Fibroblast of lung (primary cell): ENCODE measurements at regions not wholly inside any gene's neighbourhood (a gene's known extent, or its start where the extent isn't known, plus 50 kb on each side); places are given as distances from the start of the nearest gene placed in this dataset.

ENCODE experiments used
- DNase-seq, 2 donors: peaks; one replicate each; pipeline versions ENCODE4 v3.0.0 to v3.0.0-alpha.2; 2010; ENCODE audit warnings: low read depth in 2 of 2
- H2AFZ ChIP-seq: 2 replicates; pipeline ENCODE4 v1.5.1; 2012; ENCODE audit warnings: low read length, control low read depth, inconsistent platforms
- H3K27ac ChIP-seq: 2 replicates; pipeline ENCODE4 v1.5.1; 2011; ENCODE audit warnings: low read length, control low read depth; ENCODE audit not compliant: insufficient read depth
- H3K27me3 ChIP-seq: 2 replicates; pipeline ENCODE4 v1.5.1; 2011; ENCODE audit warnings: mild to moderate bottlenecking, low read length; ENCODE audit not compliant: control insufficient read depth, insufficient read depth
- H3K36me3 ChIP-seq: 2 replicates; pipeline ENCODE4 v1.5.1; 2011; ENCODE audit warnings: low read length; ENCODE audit not compliant: control insufficient read depth, insufficient read depth
- H3K4me1 ChIP-seq: 2 replicates; pipeline ENCODE4 v1.5.1; 2011; ENCODE audit warnings: low read length; ENCODE audit not compliant: control insufficient read depth, insufficient read depth; ENCODE audit errors: extremely low read depth
- H3K4me2 ChIP-seq: 2 replicates; pipeline ENCODE4 v1.5.1; 2011; ENCODE audit warnings: low read length, control low read depth; ENCODE audit not compliant: insufficient read depth; ENCODE audit errors: extremely low read depth
- H3K4me3 ChIP-seq, 4 experiments: fragments of 200-600 bp in 1 of 4; sonication (generic) in 1 of 4; replicated peaks in 1 of 4; 2 replicates each; pipeline ENCODE4 v1.5.1; 2011 to 2016; ENCODE audit warnings: low read length in 4 of 4, low read depth in 3 of 4, mild to moderate bottlenecking in 3 of 4, control low read depth in 2 of 4, inconsistent platforms in 1 of 4, mixed read lengths in 1 of 4; ENCODE audit not compliant: insufficient read depth in 1 of 4; ENCODE audit errors: control extremely low read depth in 1 of 4
- H3K79me2 ChIP-seq: 2 replicates; pipeline ENCODE4 v1.5.1; 2012; ENCODE audit warnings: mild to moderate bottlenecking, low read length, inconsistent platforms; ENCODE audit not compliant: control insufficient read depth, insufficient read depth
- H3K9ac ChIP-seq: 2 replicates; pipeline ENCODE4 v1.5.1; 2011; ENCODE audit warnings: mild to moderate bottlenecking, low read length, control low read depth; ENCODE audit not compliant: insufficient read depth
- H3K9me3 ChIP-seq: 2 replicates; pipeline ENCODE4 v1.5.1; 2012; ENCODE audit warnings: low read depth, low read length; ENCODE audit not compliant: control insufficient read depth, insufficient read depth
- H4K20me1 ChIP-seq: 2 replicates; pipeline ENCODE4 v1.5.1; 2011; ENCODE audit warnings: low read length; ENCODE audit not compliant: control insufficient read depth, insufficient read depth; ENCODE audit errors: extremely low read depth
- EZH2 ChIP-seq: IDR thresholded peaks from 2 replicates; pipeline ENCODE4 v1.5.1; 2012; ENCODE audit warnings: low read length, control low read depth, mild to moderate bottlenecking; ENCODE audit errors: missing control alignments
- TF ChIP-seq, protein P1 (sequence below), 2 donors: IDR thresholded peaks in 1 of 2; conservative IDR thresholded peaks in 1 of 2; 1 replicate in 1 of 2; 2 replicates in 1 of 2; pipeline ENCODE4 v1.5.1; 2011 to 2012; ENCODE audit warnings: low read length in 2 of 2, control low read depth in 1 of 2, inconsistent platforms in 1 of 2, low read depth in 1 of 2, mild to moderate bottlenecking in 1 of 2

GRCh38 chrX:56000729-56001128, 231.4 kb upstream of the KLF8 start:
- Histone ChIP-seq H3K36me3 (no peaks in the 10 kb centered on the region), H2AFZ (no peak overlapping the region), H3K4me1 (no peaks in the 10 kb centered on the region), H4K20me1 (no peaks in the 10 kb centered on the region), H3K4me3 (no peak overlapping the region), H3K79me2 (no peaks in the 10 kb centered on the region), H3K4me2 (no peak overlapping the region), H3K27me3 (no peaks in the 10 kb centered on the region), H3K9me3 (no peaks in the 10 kb centered on the region), H3K9ac (no peak overlapping the region), H3K27ac (no peak overlapping the region)
- TF ChIP-seq, protein P1, sequence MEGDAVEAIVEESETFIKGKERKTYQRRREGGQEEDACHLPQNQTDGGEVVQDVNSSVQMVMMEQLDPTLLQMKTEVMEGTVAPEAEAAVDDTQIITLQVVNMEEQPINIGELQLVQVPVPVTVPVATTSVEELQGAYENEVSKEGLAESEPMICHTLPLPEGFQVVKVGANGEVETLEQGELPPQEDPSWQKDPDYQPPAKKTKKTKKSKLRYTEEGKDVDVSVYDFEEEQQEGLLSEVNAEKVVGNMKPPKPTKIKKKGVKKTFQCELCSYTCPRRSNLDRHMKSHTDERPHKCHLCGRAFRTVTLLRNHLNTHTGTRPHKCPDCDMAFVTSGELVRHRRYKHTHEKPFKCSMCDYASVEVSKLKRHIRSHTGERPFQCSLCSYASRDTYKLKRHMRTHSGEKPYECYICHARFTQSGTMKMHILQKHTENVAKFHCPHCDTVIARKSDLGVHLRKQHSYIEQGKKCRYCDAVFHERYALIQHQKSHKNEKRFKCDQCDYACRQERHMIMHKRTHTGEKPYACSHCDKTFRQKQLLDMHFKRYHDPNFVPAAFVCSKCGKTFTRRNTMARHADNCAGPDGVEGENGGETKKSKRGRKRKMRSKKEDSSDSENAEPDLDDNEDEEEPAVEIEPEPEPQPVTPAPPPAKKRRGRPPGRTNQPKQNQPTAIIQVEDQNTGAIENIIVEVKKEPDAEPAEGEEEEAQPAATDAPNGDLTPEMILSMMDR (conservative IDR thresholded peaks at IDR 0.05 in 1 of 2, IDR thresholded peaks at IDR 0.05 in 1 of 2; ENCODE audit: low read depth in 1 of 2, low read length in 2 of 2): no peak
- no peak for TF ChIP-seq EZH2
- DNase-seq: no peak

DNA sequence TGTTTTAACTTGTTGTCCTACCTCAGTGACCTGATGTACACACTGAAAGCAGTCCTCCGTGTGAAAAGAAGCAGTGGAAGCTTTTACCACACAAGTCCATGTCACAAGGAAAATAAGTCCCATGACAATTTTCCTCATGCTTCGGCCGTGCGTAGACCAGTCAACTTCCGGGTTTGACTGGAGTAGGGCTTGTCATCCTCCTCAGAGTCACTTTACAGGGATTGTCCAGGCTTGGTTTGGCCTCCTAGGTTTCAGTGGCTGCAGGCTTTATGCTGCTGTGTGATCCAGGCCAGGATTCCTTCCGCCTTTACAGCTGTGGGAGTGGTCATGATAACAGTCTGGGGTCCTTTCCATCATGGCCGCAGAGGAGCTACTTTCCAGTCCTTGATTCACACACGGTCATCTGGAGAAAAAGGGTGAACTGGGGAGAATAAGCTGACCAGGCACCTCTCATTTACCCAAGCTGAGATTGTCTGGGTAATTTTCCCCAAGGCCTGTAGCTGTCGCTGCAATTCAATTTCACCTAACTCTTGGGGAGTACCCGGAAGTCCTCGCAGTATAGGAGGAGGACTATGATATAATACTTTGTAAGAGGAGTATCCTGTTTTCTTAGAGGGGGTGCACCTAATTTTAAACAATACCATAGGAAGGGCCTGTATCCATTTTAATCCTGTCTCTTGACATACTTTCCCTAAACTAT, 206.1 kb upstream of the KLF8 start:
- H3K36me3 ChIP-seq: no peaks in the 10 kb centered on the region
- no peaks in the 10 kb centered on the region for H4K20me1 ChIP-seq
- H3K4me1 ChIP-seq: no peaks in the 10 kb centered on the region
- no peaks in the 10 kb centered on the region for H3K9me3 ChIP-seq
- DNase-seq: no peak
- no peak overlapping the region for H3K27ac ChIP-seq
- no peak overlapping the region for H3K9ac ChIP-seq
- H2AFZ ChIP-seq: no peak overlapping the region
- H3K4me2 ChIP-seq: no peak overlapping the region
- TF ChIP-seq, protein P1 (conservative IDR thresholded peaks at IDR 0.05 in 1 of 2, IDR thresholded peaks at IDR 0.05 in 1 of 2; ENCODE audit: low read depth in 1 of 2, low read length in 2 of 2): no peak
- TF ChIP-seq EZH2: no peak
- no peaks in the 10 kb centered on the region for H3K27me3 ChIP-seq
- H3K4me3 ChIP-seq: no peak overlapping the region
- no peaks in the 10 kb centered on the region for H3K79me2 ChIP-seq

DNA sequence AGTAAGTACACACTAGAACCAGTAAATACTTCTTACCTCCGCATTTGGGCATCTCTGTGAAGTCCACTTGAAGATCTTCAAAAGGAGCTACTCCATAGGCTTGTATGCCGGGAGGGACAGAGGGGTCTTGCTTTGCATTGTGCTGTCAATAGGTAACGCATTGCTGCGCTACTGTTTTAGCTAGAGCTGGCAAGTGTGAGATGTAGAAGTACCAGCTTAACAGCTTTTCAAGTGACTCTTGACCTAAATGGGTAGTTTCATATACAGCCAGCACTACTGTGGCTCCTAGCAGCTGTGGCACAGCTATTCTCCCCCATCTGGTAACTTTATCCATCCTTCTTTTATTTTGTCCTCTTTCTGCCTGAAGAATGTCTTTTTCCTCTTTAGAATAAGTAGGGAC, 205.3 kb upstream of the KLF8 start:
- no peak for DNase-seq
- Histone ChIP-seq H3K9ac (no peak overlapping the region), H3K27ac (no peak overlapping the region), H3K27me3 (no peaks in the 10 kb centered on the region), H3K9me3 (no peaks in the 10 kb centered on the region), H3K4me3 (no peak overlapping the region), H2AFZ (no peak overlapping the region), H4K20me1 (no peaks in the 10 kb centered on the region), H3K4me2 (no peak overlapping the region), H3K4me1 (no peaks in the 10 kb centered on the region), H3K79me2 (no peaks in the 10 kb centered on the region), H3K36me3 (no peaks in the 10 kb centered on the region)
- TF ChIP-seq, protein P1 (conservative IDR thresholded peaks at IDR 0.05 in 1 of 2, IDR thresholded peaks at IDR 0.05 in 1 of 2; ENCODE audit: low read depth in 1 of 2, low read length in 2 of 2): no peak
- no peak for TF ChIP-seq EZH2
